Prostate gland (tissue), 2 donors: ENCODE measurements at regions not wholly inside any gene's neighbourhood (a gene's known extent, or its start where the extent isn't known, plus 50 kb on each side); places are given as distances from the start of the nearest gene placed in this dataset.

Experiments
- CTCF ChIP-seq, 4 experiments: fragments of 200-600 bp in 2 of 4; fragments of 450-650 bp in 2 of 4; sonication (generic) in 2 of 4; IDR thresholded peaks; 1 replicate in 3 of 4; 2 replicates in 1 of 4; pipeline ENCODE4 v1.5.1; 2016 to 2019; ENCODE audit warnings: antibody characterized with exemption in 4 of 4, mild to moderate bottlenecking in 2 of 4, moderate library complexity in 2 of 4
- POLR2A ChIP-seq: fragments of 450-650 bp; IDR thresholded peaks from one replicate; pipeline ENCODE4 v1.6.1; 2016; ENCODE audit warnings: antibody characterized with exemption, mild to moderate bottlenecking
- POLR2AphosphoS5 ChIP-seq: sonication (generic); formaldehyde crosslinking; IDR thresholded peaks from one replicate; pipeline ENCODE4 v1.6.1; 2017; ENCODE audit warnings: antibody characterized with exemption

DNA sequence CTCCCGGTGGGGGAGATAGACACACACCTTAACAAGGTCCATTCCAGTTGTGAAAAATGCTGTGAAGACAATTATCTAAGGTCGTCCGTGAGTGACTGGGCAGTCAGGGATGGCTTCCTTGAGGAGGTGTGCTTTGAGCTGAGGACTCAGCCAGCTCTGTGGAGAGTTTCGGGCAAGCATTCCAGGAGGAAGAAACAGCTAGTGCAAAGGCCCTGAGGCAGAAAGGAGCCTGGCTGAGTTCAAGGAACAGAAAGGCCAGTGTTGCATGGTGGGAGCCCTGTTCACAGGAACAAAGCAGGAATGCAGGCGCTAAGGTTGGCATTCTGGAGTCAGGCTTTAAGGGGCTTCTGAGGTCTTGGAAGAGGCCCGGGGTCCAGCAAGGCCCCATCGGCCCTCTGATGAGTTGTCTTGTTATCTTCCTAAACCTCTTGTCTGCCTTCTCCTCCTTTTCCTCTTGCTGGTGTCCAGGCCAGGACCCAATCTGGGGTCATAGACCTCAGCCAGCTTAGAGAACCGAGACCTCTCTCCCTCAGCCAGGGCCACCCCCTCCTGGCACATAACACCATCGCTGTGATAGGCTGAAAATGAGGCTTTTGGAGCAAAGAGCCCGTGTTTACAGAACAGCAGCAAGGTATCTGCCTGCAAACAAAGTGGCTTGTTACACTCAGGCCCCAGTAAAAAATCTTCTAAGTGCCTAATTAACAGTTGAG, 270.2 kb upstream of the MVB12B start:
- TF ChIP-seq CTCF (IDR thresholded peaks at IDR 0.05) = no peak
- no peak for TF ChIP-seq POLR2AphosphoS5
- no peak for TF ChIP-seq POLR2A
